ENCODE measurements at regions not wholly inside any gene's neighbourhood (a gene's known extent, or its start where the extent isn't known, plus 50 kb on each side); places are given as distances from the start of the nearest gene placed in this dataset.

DNA sequence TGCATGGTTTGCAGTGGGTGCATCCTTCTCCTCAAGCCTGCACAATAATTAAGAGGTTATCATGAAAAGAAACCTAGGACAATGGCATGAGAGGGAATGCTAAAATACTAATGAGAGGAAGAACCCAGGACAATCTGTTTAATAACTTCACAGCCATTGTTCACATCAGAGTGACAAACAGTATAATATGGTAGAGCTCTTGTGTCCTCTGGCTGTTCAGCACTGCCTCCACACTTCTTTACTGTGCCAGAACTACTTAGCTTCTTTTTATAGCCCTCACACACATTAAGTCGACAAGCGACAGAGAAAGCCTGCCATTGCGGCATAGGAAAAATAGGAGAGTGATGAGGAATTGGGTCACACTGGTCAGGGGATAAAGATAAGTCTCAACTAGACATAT is 65.0 kb upstream of the MEIS2 start:
- no peak for DNase-seq (ENCODE audit: low read depth)

DNA sequence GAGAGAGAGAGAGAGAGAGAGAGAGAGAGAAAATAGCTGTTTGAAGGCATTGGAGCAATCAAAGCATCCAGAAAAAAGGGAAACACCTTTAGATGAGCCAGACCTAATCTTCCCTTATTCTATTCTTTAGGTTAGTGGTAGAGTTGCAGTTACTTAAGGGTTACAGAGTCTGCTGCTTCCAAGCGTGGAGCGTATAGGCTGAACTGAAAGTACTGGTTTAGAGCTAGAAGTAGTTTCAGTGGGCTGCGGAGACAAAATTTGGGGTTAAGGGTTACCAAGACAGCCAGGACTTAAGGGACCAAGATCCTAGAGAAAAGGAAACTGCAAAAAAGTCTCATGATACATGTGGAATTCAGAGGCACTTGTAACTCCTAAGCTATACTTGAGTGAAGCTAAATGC is 66.1 kb upstream of the MEIS2 start:
- DNase-seq (ENCODE audit: low read depth) = no peak

DNA sequence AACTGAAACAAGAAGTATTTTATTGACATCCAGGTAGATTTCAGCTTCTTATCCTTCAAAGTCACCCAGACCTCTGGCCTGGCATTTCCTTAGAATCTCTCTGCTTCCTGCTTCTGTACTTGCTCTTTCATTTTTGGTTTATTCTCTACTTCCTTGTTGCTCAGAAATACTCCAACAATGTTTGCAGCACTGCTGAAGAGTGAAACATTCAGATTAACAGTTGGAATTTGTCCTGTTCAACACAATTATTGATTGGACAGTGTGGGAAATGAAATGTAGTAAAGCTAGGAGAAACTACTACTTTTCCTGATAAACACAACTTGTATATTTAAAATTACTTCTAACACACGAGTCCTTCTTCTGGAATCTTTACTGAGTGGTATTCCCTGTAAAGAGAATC is 81.0 kb upstream of the MEIS2 start:
- DNase-seq (ENCODE audit: low read depth) = no peak

DNA sequence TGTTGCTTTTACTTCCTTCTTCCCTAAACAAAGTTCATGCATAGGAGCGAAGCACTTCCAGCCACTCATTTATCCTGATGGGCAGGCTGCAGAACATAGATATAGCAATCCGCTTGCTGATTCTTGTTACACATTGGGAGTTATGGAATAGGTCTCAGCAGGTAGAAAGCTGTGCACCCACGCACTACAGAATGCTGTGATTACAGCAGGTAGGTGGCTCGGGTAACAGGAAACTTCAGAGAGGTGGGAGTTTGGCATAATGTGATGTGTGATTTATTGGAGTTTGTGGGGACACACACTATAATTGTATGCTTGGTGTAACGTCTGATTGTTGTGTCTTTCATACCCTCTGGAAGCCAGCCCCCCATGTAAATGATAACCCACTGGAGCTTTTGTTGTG is 99.2 kb upstream of the MEIS2 start:
- no peak for DNase-seq (ENCODE audit: low read depth)

DNA sequence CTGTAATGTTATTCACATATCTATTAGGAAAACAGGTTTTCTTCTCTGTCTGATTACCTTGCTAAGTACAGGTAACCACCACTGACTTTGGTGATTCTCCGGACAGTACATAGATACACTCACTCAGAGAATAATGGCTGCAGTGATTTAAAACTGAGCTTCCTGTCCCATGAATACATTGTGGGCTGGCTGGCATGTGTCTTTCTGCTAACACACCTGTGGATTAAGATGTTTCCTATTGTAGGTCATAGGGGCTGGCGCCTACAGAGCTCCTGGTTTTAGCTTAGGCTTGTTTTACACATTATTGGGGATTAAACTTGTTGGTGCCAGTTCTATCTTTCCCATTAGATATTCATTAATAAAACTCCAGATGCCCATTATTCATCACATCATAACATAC is 102.7 kb upstream of the MEIS2 start:
- no peak for DNase-seq (ENCODE audit: low read depth)

DNA sequence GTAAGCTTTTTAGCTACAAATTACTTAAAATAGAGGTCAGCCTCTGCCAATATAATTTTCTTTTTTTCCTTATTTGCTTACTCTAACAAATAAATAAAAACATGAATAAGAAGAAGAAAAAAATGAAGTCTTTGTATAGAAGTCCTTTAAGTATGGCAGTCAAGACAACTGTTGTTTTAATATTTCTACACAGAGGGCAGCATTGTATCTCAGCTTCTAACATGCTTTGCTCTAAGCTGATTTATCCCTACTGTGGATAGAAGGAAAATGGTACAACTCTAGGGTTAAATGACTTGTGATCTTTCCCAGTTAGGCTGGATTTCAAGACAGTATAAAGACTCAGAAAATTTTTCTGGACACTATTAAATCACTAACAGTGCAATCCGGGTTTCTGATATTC is 104.3 kb upstream of the MEIS2 start:
- DNase-seq (ENCODE audit: low read depth) = no peak

DNA sequence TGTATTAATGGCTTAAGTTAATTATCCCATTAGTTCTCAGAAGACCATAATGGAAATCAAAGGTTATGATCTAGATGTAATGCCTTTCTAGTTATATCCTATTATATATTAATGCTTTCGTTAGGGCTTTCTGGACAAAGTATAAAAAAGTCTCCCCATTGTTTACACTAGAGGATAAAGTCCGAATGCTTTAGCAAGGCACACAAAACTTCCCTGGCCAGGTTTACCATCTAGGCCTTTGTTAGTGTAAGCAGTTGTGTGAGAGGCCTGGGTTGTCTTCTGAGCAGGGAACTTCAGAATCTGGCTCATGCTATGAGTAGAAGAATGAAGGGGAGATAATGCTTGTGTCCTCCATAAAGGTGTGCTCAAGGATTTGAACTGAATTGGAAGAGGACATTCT is 106.3 kb upstream of the MEIS2 start:
- no peak for DNase-seq (ENCODE audit: low read depth)

DNA sequence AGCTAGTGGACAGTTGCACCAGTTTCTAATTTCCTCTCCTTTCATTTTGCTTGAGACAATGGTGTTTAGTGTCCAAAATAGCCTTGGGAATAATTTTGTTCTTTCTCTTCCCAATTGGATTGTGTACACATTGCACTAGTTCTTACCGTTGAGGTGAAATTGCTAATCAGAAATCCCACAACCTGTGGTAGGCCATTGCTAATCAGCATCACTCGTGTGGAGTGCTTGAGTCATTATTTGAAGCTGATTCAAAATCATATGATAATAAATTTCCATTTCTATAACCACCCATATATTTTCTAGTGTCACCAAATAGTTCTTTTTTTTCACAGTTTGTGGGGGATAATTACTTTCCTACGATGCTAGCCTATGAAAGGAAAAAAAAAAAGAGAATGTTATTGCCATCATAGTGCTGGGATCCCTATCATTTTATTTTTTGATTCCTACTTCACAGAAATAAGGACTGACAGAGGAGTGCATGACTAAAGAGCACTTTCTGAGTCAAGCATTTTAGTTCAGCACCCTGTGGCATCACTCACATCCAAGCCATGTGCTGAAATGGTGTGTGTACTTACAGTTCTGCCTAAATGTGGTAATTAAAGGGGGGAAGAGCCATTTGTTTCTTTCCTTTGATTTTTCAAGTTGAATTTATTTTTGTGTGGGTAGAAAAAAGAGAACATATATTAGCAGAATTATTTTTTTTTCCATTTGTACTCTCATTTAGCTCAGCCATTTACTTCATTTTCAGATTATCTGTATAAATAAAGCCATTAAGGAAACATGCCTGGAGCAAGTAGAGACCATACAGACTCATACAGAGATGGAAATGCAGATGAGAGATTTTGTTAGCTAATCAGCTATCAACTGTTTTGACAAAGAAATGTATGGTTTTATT is 108.0 kb upstream of the MEIS2 start:
- DNase-seq (ENCODE audit: low read depth) = no peak

DNA sequence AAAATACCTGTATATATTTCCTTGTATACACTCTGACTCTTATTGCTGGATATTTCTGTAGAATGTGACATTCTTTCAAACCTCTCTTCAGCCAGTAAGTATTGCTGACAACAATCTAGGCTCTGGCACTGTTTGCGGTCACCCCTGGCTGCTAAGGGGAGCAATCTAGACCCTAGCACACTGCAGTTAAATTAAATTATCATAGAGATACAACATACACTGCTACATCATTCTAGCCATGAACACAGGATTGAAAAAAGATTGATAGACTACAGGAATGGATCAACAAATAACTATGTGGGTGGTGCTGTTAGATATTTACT is 108.7 kb upstream of the MEIS2 start:
- no peak for DNase-seq (ENCODE audit: low read depth)

DNA sequence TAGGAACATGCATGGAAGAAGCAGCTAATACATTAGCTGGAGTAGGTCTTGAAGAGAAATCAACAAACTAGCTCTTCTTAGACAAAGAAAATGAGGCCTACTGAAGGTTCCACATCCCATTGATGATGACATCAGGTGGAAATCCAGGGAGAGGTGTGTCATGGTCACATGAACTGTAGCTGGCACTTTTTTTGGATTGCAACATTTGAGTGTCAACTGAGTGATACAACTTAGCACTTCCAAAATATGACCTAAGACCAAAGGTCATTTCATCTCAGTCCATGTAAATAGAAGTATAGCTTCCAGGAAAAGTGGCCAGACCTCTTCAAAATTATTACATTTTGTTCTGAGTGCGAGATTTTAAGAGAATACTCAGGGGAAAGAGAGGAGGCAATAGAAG is 117.2 kb upstream of the MEIS2 start:
- no peak for DNase-seq (ENCODE audit: low read depth)

DNA sequence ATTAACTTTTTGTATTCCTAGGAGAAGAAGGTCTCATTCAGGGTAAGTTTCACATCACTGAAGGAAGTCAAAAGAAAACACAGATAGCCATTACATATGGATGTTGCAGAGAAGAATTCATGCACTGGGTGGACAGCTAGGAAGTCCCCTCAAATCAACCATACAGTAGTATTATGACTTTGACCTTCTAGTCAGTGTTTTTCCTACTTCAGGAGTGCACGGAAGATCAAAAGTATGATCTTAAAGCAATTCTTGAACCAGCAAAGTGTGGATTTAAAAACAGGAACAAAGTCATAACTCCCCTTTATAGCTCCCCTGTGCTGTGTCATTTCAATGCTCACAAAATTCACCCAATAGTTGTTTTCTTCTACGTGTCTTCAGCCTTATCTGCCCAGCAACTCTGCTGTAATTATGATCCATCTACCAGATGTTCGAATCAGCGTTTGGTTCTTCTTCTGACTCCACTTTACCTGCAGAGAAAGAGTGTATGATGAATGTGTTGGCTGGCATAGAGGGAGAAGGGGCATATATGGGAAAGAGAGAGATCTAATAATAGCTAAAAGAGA is 118.1 kb upstream of the MEIS2 start:
- DNase-seq (ENCODE audit: low read depth) = no peak

DNA sequence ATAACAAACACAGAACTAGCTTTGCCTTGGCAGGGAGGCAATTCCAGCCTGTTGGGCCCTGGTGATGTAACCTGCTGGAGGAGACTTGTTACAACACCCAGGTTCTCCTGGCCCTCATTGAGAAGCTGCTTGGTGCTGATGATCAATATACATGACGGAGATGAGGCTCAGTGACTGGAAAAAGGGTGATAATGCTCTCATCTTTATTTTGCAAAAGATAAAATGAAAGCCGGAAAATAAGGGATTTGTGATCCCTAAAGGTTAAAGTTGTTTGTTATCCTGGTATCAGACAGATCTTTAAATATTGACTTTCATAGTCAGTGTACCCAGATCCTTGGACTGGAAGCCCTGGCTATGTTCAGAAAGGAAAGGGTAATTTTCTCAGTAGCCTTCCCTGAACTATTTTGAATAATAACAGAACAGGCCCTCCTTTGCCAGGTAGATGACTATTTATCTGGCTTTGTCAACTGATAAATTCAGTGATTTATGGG is 118.9 kb upstream of the MEIS2 start:
- no peak for DNase-seq (ENCODE audit: low read depth)

DNA sequence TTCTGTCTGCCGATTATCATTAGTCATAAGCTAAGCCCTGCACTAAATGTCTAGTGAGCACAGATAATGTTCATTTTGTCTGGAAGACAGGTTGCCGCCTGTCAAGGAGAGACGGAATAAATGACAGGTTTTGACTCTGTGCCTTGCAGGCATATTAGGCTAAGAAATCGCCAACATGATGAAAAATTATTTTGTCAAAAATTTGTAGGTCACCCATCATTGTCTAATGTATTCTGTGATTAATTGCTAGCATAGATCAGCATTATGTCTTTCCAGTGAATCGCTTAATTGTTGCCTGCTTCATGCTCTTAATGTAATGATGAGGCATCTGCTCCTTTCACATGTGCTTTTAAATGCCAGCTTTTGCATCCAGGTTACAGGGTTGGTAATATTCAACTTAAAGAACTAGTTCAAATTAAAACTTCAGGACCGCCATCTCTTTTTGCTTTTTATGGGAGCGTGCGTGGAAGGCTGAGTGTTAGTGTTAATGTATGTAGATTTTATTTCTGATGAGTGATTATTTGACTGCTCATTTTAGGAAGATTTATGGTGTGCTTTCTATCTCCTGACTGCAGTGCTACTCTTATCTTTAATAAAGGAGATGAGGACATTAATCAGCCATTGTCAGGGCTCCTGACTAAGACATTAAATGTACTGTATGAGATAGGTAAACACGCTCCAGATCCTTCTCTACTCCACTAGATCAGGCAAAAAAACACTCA is 120.8 kb upstream of the MEIS2 start:
- no peak for DNase-seq (ENCODE audit: low read depth)

DNA sequence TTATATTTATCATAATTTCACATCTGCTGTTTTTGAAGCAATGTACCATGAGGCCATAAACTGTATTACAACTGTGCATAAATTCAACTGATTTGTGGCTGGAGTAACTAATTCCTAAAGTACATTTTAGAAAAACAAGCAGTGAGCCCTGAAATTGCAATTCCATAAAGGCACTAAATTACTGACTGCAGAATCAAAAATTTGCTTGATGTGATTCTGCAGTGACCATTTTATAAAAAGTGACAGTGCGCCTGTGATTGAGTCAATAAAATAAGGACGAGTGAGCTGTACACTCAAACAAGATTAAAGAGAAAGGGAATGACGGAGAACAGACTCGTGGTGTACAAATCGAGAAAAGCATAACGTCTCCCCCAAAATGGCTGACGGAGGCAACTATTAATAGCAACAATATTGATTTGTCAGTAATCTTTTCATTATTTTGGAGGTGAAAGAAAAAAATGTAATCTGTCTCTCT is 121.4 kb upstream of the MEIS2 start:
- DNase-seq (ENCODE audit: low read depth) = no peak

DNA sequence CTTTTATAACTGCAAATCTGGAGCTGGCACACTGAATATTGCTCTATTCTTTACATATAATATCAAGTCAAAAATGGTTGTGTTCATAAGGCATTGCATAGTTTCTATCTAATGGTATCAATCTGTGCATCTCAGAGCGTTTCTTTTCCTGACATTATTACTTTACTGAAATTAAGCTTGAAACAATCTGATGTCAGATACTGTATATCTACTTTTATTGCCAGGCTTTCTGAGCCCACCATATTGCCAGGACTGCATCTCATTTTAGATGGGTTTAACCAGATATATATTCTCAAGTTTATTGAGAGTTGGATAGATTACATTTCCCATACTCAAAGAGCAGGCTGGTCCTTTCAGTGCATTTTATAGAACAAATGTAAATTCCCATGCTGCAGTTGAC is 122.7 kb upstream of the MEIS2 start:
- no peak for DNase-seq (ENCODE audit: low read depth)

DNA sequence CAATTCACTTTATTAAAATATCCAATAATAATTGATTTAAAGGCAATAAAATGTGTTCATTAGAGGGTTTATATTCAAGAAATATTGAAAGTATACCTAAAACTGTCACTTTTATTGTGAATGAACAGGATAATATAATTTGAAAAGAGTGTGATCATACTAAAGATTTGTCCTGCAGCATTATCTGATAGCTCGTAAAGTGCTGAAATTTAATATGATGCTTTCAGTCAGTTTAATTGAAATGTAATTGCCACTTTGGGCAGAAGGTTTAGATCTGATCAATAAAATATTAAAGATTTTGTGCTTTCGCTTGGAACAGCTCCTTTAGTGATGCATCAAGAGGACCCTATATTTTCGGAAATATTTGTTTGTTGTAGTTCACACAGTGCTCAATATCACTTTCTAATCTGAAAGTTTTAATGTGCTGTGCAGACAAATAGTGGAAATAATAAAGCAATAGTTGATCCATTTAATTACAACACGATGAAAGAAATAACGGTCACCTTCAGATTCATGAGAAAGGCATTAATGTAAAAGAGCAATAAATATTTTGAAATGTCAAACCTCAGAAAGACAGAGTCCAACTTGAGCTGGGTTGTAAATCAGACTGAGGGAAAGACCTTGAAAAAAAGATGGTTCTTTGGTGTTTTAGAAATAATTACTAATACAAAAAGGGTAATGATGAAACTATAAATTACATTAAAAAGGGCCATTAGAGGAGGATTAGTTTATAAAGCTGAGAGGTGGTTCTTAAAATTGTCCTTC is 129.7 kb upstream of the MEIS2 start:
- DNase-seq (ENCODE audit: low read depth) = no peak

DNA sequence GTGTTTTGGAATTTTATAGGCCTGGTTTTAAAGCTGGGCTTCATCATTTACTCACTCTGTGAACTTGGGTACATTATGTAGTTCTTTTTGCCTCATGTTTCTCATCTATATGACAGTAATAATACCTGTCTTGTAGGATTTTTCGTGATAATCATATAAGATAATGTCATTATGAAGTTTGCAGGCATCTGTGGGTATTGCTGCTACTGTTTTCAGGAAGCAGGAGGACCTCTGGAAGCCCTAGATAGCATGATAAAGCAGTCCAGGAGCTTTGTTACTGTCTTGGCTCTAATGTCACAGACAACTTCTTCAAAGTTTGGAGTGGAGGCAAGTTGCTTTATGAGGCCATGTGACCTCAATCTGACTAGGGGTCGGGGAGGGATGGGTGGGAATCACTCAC is 145.0 kb upstream of the MEIS2 start:
- no peak for DNase-seq (ENCODE audit: low read depth)

DNA sequence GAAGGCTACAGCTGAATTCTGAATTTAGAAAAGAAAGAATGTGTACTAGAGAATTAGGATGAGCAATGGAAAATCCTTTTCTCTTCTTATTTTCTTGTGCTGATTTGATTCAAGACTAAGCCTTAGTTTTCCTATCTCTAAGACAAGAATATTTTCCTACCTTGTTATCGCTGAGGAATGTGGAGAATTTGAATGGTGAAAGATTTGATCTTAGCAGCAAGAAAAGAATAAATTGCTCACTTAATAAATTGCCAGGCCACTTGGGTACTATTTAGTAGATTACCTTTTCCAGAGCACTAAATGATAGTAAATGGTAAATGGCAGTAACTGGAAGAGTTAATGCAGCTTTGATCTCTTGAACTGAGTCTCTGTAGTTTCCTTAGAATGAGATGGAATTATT is 145.7 kb upstream of the MEIS2 start:
- DNase-seq (ENCODE audit: low read depth) = no peak

DNA sequence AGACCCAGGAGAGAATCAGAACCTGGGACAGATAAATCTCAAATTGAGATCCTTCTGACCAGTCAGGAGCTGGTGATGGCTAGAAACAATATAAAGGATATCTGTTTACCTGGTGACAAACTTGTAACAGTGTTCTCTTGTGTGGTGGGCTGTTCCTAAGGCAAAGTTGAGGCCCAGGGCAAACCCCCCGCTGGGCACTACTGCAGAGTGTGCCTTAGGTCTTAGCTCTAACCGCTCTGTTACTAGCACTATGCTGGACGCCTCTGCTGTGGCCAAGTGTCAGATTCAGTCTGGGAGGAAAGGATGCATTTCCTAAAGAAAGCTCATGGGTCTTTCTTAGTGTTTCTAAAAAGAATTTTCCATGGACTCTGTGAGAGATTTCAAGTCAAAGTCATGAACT is 146.5 kb upstream of the MEIS2 start:
- DNase-seq (ENCODE audit: low read depth) = no peak

DNA sequence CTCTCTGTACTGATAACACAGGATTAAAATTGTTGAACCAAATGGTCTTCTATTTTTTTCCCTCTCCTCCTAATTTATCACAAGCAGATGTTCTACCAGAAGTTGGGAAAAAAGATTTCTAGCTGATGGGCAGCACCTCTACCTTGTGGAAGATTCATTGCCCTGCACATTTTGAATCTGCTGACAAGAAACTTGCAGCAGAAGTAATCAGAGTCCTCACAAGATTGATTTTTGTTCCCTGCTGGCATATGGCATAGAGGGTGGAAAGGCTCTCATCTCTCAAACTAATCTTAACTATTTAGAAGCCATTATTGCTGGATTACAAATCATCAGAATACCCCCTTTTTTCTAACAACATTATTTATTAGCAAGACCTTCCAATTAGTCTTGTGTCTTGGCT is 148.9 kb upstream of the MEIS2 start:
- DNase-seq (ENCODE audit: low read depth) = no peak

DNA sequence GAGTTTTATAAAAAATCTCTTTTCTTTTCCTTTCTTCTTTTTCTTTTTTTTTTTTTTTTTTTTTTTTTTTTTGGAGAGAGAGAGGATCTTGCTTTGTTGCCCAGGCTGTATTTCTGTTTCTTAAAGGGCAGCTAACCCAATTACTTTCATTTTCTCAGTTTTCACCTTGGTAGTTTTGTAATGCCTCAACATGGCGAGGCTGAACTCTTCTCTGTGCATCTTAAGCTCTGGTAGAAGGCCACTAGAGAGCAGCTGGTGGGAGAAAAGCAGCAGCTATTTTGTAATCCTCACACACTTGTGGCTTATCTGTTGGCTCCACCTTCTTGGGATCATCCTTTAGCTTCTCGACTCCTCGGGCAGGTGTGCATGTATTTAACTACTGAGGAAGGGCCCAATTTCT is 152.2 kb upstream of the MEIS2 start:
- no peak for DNase-seq (ENCODE audit: low read depth)

DNA sequence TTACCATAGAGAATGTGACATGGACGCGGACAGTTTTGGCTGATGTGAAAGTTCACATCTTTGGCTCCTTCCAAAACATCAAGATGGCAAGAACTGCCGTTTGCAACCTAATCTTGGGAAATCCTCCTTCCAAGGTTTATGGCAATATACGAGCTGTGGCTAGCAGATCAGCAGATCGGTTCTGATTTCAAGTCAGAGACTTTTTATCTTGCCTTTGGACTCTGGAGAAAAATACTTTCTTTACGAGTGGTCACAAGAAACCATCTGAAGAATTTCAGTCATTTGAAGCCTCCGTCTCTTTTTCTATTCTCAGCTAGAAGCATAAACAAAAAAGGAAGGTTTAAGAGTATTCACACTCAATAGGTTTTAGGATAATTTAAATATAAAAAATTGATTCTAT is 153.5 kb upstream of the MEIS2 start:
- DNase-seq (ENCODE audit: low read depth) = no peak

DNA sequence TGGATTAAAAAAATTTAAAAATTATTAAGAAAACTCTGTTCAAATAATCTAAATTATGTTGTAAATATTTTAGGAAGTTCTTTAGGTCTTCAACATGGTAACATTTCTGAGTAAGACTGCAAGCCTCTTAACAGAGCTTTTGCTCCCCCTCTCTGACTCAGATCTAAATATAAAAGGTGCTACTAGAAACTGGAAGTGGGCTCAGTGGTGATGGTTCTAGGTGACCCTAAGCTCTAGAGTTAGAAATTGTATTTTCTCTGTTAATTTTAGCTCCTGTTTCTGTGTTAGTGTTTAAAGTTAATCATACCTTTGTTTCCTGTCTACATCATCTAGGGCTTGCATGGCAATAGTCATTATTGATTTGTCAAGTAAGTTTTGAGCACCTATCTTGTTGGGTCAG is 159.9 kb upstream of the MEIS2 start:
- DNase-seq (ENCODE audit: low read depth) = no peak

Data from CMK (cell line).